Chondrocyte (in vitro differentiated cells): ENCODE measurements at regions not wholly inside any gene's neighbourhood (a gene's known extent, or its start where the extent isn't known, plus 50 kb on each side); places are given as distances from the start of the nearest gene placed in this dataset.

ENCODE experiments used
- DNase-seq: peaks from one replicate; pipeline ENCODE4 v3.0.0; 2021; ENCODE audit warnings: mixed read lengths, low spot score
- H3K27ac Mint-ChIP-seq: one replicate; pipeline ENCODE4 v1.8.0; 2021; ENCODE audit warnings: mild to moderate bottlenecking, moderate library complexity, mixed read lengths; ENCODE audit not compliant: unreplicated experiment
- H3K27me3 Mint-ChIP-seq: 2 replicates; pipeline ENCODE4 v1.8.0; 2021; ENCODE audit warnings: low read depth, mixed read lengths
- H3K36me3 Mint-ChIP-seq: 2 replicates; pipeline ENCODE4 v1.8.0; 2021; ENCODE audit warnings: low read depth, mixed read lengths
- H3K4me1 Mint-ChIP-seq: 2 replicates; pipeline ENCODE4 v1.8.0; 2021; ENCODE audit warnings: low read depth, mild to moderate bottlenecking, mixed read lengths
- H3K4me3 Mint-ChIP-seq: one replicate; pipeline ENCODE4 v1.8.0; 2021; ENCODE audit warnings: mild to moderate bottlenecking, moderate library complexity, mixed read lengths; ENCODE audit not compliant: unreplicated experiment
- H3K9me3 Mint-ChIP-seq: 2 replicates; pipeline ENCODE4 v1.8.0; 2021; ENCODE audit warnings: low read depth, mixed read lengths
- CTCF ChIP-seq: fragments of 200-600 bp; sonication (generic); IDR thresholded peaks from 2 replicates; pipeline ENCODE4 v1.5.0; 2021; ENCODE audit warnings: antibody characterized with exemption, mild to moderate bottlenecking, moderate library complexity

DNA sequence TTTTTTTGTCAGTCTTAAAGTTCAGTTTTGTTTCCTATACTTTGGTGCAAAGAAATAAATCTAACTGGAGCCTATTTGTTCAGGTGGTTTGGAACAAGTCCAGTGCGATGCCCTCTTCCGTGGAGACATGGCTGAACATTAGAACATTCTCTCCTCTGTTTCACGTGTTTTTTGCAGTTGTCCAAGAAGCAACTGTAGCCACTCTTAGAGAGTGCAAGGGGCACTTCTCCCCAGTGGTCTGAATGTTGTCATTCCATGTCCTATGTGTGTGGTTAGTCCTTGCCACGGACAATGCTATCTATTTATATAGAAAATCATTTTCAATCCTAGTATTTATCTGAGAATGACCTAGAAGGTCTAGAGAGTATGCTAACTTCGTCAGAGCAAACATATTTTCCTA, 1232.5 kb upstream of the SEL1L start:
- no peaks in the 10 kb centered on the region for H3K36me3 Mint-ChIP-seq
- no peak for TF ChIP-seq CTCF
- no peaks in the 10 kb centered on the region for H3K9me3 Mint-ChIP-seq
- DNase-seq, result no peak
- no peak overlapping the region for H3K27ac Mint-ChIP-seq
- H3K4me3 Mint-ChIP-seq, result no peak overlapping the region
- H3K27me3 Mint-ChIP-seq, result peaks cover 8% of the 10 kb centered on the region
- no peaks in the 10 kb centered on the region for H3K4me1 Mint-ChIP-seq

DNA sequence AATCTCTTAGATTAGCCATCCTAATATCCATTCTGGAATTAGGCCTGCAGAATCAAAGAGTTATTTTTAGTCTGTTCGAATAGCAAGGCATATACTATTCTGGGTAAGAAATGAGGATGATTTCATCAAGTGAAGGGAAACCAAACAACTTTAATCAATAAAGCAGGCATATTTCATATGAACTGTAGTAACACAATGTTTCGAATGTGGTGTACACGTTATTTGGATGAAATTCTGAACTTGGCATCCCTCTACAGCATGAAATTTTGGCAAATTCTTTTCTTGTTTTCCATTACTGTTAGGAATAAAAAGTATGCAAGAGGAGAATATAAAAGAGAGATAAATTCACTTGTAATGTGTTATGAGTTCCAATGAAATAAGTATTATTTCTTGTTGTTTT, 1233.3 kb upstream of the SEL1L start:
- no peak overlapping the region for H3K27ac Mint-ChIP-seq

GRCh38 chr14:82776958-82777357, 1243.3 kb upstream of the SEL1L start:
- Mint-ChIP-seq H3K36me3 (no peaks in the 10 kb centered on the region), H3K27me3 (peaks cover 4% of the 10 kb centered on the region), H3K9me3 (no peaks in the 10 kb centered on the region), H3K27ac (no peak overlapping the region), H3K4me1 (no peaks in the 10 kb centered on the region), H3K4me3 (no peak overlapping the region)
- DNase-seq, result no peak
- TF ChIP-seq CTCF, result no peak

More for the DNA sequence above, 1233.3 kb upstream of the SEL1L start:
- Mint-ChIP-seq H3K9me3 (no peaks in the 10 kb centered on the region), H3K27me3 (peaks cover 11% of the 10 kb centered on the region), H3K4me1 (no peaks in the 10 kb centered on the region), H3K36me3 (no peaks in the 10 kb centered on the region), H3K4me3 (no peak overlapping the region)
- no peak for TF ChIP-seq CTCF
- no peak for DNase-seq

DNA sequence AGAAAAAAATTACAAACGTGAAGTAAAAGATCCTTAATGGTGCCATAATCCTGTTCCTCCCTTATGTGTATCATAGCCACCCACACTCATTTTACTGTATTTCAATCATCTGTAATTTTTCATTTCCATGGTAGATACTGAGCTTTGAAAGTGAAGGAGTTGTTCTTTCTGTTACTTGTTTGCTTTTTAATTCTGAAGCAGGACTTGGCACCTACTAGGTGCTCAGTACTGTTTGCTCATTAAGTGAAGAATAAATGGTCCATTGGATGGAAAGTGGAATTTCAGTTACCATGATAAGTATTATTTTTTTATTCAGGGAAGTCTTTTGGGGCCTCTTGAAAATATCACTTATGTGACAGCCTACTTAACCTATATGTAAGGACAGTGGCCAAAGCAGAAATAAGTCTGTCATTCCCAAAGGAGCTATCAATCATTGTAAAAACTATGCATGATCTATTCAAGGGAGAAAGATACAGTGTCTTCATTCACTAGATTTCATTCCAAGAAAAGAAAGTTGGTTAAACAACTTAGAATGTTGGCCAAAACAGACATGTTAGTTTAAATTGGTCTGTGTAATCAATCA, 1244.4 kb upstream of the SEL1L start:
- no peak for TF ChIP-seq CTCF
- H3K36me3 Mint-ChIP-seq, result no peaks in the 10 kb centered on the region
- no peak overlapping the region for H3K4me3 Mint-ChIP-seq
- peaks cover 4% of the 10 kb centered on the region for H3K27me3 Mint-ChIP-seq
- no peak for DNase-seq
- H3K27ac Mint-ChIP-seq, result no peak overlapping the region
- no peaks in the 10 kb centered on the region for H3K4me1 Mint-ChIP-seq
- H3K9me3 Mint-ChIP-seq, result no peaks in the 10 kb centered on the region

DNA sequence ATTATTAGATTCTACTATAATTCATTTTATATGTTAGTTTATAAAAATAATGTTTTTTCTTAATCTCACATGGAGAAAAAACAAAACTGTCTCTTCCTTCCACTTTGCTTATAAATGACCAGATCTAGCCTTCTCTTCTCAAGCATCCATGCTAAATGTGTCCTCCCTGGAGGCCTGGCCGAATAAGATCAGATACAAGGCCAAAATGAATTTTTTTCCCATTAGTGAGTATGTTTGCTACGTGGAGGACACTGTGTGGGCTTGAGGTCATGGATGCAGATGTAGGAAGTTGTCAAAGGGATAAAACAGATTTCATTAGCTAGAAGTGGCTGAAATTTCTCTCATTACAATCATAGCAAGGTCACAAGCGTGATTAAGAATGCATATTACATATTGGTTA, 1244.9 kb upstream of the SEL1L start:
- no peaks in the 10 kb centered on the region for H3K4me1 Mint-ChIP-seq
- no peak overlapping the region for H3K27ac Mint-ChIP-seq
- H3K27me3 Mint-ChIP-seq, result peaks cover 4% of the 10 kb centered on the region
- no peak overlapping the region for H3K4me3 Mint-ChIP-seq
- no peak for DNase-seq
- H3K36me3 Mint-ChIP-seq, result no peaks in the 10 kb centered on the region
- TF ChIP-seq CTCF, result no peak
- no peaks in the 10 kb centered on the region for H3K9me3 Mint-ChIP-seq
